ENCODE measurements at regions not wholly inside any gene's neighbourhood (a gene's known extent, or its start where the extent isn't known, plus 50 kb on each side); places are given as distances from the start of the nearest gene placed in this dataset.

DNA sequence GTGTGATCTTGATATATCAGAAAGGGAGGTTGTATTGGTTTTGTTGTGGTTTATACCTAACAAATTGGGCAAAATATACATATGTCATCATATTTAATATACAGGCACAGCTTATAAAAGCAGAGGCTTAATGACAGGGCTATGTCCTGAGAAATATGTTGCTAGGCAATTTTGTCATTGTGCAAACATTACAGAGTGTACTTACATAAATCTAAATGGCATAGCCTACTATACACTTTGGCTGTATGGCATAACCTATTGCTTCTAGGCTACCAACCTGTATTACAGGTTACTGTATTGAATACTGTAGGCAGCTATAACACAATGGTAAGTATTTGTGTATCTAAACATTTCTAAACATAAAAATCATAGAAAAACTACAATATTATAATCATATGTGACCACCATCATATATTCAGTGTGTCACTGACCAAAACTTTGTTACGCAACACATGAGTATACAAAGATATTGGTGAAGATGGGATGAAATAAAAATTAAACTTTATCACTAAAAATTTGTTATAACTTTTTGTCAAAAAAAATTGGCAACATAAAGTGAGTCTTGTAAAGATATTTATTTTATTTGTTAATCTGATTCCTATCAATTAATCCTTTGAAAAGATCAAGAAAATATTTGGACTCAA lies 414.0 kb upstream of the HS3ST1 start:
- TF ChIP-seq, protein P1, sequence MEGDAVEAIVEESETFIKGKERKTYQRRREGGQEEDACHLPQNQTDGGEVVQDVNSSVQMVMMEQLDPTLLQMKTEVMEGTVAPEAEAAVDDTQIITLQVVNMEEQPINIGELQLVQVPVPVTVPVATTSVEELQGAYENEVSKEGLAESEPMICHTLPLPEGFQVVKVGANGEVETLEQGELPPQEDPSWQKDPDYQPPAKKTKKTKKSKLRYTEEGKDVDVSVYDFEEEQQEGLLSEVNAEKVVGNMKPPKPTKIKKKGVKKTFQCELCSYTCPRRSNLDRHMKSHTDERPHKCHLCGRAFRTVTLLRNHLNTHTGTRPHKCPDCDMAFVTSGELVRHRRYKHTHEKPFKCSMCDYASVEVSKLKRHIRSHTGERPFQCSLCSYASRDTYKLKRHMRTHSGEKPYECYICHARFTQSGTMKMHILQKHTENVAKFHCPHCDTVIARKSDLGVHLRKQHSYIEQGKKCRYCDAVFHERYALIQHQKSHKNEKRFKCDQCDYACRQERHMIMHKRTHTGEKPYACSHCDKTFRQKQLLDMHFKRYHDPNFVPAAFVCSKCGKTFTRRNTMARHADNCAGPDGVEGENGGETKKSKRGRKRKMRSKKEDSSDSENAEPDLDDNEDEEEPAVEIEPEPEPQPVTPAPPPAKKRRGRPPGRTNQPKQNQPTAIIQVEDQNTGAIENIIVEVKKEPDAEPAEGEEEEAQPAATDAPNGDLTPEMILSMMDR (IDR thresholded peaks at IDR 0.05; ENCODE audit: insufficient read depth, low read length), result no peak
- DNase-seq (ENCODE audit: low read depth), result no peak

GRCh38 chr4:11839889-11840288 lies 411.2 kb upstream of the HS3ST1 start:
- TF ChIP-seq, protein P1 (IDR thresholded peaks at IDR 0.05; ENCODE audit: insufficient read depth, low read length), result no peak
- DNase-seq (ENCODE audit: low read depth), result no peak

More for the DNA sequence above, 414.0 kb upstream of the HS3ST1 start:
- no peak overlapping the region for H3K4me3 ChIP-seq (ENCODE audit: low read depth, low read length)

DNA sequence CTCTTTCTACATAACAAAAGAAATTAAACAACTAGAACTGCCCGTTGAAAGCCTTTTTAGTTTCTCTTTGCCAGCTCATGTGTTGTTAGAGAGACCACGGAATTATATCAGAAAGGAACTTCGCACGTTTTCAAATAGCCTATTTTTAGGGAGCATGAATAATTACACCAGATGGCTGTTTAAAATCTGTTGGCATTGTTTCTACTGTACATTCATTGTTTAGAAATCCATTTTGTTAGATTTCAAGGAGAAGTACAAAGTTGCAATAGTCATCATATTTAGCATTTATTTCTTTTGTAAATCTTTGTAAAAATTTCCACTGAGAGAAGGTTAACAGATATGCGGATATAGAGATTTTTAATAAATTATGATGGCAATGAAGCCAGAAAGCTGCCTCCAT lies 403.0 kb upstream of the HS3ST1 start:
- TF ChIP-seq, protein P1 (IDR thresholded peaks at IDR 0.05; ENCODE audit: insufficient read depth, low read length), result no peak
- peak; percentile 75 for DNase-seq (ENCODE audit: low read depth)
- H3K4me3 ChIP-seq (ENCODE audit: low read depth, low read length), result peak overlapping the region; percentile 6

More at GRCh38 chr4:11839889-11840288, 411.2 kb upstream of the HS3ST1 start:
- no peak overlapping the region for H3K4me3 ChIP-seq (ENCODE audit: low read depth, low read length)

DNA sequence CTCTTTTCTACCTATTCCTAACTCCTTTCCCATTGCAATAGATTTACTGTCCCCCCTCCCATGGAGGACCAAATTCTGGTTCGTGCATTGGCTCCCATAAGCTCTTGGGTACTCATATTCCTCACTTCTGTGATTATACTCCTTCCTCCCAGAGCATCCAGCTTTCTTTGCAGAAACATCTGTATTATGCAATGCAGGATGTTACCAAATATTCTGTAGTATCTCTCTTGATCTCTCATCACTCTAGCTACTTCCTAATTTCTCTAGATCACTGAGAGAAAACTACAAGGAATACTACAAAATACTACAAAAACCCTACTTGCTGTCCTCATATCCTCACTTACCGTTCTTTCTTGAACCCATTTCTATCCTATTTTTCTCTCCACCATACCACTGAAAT lies 395.9 kb upstream of the HS3ST1 start:
- DNase-seq (ENCODE audit: low read depth), result no peak
- TF ChIP-seq, protein P1 (IDR thresholded peaks at IDR 0.05; ENCODE audit: insufficient read depth, low read length), result no peak
- no peak overlapping the region for H3K4me3 ChIP-seq (ENCODE audit: low read depth, low read length)

GRCh38 chr4:11821772-11822430 lies 393.2 kb upstream of the HS3ST1 start:
- DNase-seq (ENCODE audit: low read depth), result no peak
- no peak overlapping the region for H3K4me3 ChIP-seq (ENCODE audit: low read depth, low read length)
- TF ChIP-seq, protein P1 (IDR thresholded peaks at IDR 0.05; ENCODE audit: insufficient read depth, low read length), result no peak

GRCh38 chr4:11817088-11817487 lies 388.4 kb upstream of the HS3ST1 start:
- no peak overlapping the region for H3K4me3 ChIP-seq (ENCODE audit: low read depth, low read length)
- peak; percentile 43 for DNase-seq (ENCODE audit: low read depth)
- TF ChIP-seq, protein P1 (IDR thresholded peaks at IDR 0.05; ENCODE audit: insufficient read depth, low read length), result no peak
